GM21717 (cell line): ENCODE measurements at regions not wholly inside any gene's neighbourhood (a gene's known extent, or its start where the extent isn't known, plus 50 kb on each side); places are given as distances from the start of the nearest gene placed in this dataset.
A peak's percentile ranks its signal among the peaks of the same experiment; 100 is the strongest.

Source experiments
- ATAC-seq: cut with Tn5 transposase; IDR thresholded peaks from one replicate; pipeline ENCODE4 v1.9.1; 2021; ENCODE audit warnings: mild to moderate bottlenecking, moderate library complexity; ENCODE audit not compliant: unreplicated experiment

GRCh38 chr3:124562769-124563168 is 167.5 kb upstream of the UMPS start:
- no peak for ATAC-seq

DNA sequence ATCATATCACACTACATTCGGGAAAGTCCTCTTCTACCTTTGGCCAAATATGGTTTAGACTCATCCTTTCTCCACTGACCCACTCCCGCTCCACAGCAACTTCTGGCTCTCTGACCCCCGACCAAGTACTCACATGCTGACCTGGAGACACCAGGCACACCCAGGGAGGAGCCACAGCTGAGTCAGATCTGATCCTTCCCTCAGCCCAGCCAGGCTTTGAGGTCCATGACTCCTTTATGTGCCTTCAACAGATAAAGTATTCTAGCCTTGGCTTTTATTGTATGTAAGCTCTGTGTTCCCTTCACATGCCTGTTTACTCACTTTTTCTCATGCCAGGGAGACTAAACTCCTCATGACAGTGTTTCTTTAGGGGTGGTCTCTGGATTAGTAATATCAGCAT is 166.9 kb upstream of the UMPS start:
- no peak for ATAC-seq

- ATAC-seq = no peak
Observed at GRCh38 chr3:124565013-124565412, 165.2 kb upstream of the UMPS start.

DNA sequence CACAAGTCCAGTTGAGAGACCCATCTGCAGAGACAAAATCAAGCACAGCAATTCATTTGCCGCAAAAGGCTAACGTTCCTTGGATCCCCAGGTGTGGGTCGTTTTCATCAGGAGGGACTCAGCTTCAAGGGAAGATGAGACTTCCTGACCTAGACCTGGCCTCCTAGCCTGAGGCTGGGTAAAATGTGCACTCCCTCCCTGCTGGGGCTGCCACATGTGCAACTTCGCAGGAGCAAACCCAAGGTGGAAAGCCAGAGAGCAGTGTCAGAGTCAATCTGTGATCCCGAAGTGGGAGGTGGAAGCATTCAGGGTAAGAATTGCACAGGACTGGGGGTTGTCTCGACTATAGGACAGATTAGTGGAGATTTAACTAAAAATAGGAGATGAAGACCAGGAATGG is 164.7 kb upstream of the UMPS start:
- ATAC-seq = no peak

DNA sequence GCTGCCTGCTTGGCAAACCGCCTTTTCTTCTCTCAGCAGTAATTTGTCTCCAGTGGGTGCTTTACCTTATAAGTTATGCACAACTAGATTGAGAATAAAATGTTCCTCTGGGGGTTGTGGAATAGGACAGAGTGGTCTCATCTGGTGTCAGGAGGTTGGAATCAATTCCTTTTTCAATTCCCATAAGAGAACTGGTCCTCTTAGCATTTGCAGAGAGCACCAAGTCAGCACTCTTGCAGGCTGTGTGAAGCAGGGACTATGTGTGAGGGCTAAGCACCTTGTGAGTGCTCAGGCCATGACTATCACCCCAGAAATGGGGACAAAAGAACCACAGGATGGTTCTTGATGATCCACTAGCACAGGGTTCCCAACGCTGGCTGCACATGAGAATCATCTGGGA is 163.6 kb upstream of the UMPS start:
- no peak for ATAC-seq

DNA sequence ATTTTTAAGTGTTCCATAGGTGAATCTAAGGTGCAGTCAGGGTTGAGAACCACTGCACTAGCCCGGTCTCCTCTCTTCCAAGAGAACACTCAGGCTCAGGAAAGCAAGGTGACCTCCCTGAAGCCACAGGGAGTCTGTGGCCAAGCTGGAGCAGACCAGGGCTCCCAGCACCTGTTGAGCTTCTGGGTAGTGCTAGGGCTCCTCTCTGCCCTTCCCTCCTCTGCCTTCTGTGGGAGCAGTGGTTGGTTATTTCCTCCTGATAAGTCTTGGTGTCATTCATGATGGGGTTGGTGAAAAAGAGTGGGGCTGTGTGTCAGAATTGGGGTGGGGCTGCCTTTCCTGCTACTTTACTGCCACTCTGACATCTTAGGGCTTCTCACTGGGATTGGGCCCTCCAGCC is 163.1 kb upstream of the UMPS start:
- ATAC-seq = no peak

GRCh38 chr3:124569761-124570160 is 160.5 kb upstream of the UMPS start:
- ATAC-seq = no peak

- no peak for ATAC-seq
Observed at GRCh38 chr3:124570232-124570631, 160.0 kb upstream of the UMPS start.

- ATAC-seq = no peak
Observed at GRCh38 chr3:124572851-124573405, 157.3 kb upstream of the UMPS start.

DNA sequence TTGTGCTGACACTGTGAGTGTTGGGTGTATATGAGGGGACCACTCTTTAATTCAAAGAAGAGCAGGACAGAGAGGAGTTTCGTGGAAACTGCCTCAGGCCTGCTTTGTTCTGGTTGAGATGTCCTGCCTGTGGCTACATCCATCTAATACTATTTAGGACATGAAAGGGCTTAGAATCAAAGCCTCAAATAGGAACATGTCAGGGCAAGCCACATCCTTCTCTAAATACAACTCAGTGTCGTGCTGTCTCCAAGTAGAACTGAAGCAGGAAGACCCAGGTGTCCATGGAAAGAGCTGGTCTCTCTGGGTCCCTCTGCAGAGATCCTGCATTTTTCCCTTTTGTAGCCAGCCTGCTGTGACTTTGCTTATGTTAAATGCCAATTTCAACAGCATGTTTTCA is 156.2 kb upstream of the UMPS start:
- ATAC-seq = no peak

DNA sequence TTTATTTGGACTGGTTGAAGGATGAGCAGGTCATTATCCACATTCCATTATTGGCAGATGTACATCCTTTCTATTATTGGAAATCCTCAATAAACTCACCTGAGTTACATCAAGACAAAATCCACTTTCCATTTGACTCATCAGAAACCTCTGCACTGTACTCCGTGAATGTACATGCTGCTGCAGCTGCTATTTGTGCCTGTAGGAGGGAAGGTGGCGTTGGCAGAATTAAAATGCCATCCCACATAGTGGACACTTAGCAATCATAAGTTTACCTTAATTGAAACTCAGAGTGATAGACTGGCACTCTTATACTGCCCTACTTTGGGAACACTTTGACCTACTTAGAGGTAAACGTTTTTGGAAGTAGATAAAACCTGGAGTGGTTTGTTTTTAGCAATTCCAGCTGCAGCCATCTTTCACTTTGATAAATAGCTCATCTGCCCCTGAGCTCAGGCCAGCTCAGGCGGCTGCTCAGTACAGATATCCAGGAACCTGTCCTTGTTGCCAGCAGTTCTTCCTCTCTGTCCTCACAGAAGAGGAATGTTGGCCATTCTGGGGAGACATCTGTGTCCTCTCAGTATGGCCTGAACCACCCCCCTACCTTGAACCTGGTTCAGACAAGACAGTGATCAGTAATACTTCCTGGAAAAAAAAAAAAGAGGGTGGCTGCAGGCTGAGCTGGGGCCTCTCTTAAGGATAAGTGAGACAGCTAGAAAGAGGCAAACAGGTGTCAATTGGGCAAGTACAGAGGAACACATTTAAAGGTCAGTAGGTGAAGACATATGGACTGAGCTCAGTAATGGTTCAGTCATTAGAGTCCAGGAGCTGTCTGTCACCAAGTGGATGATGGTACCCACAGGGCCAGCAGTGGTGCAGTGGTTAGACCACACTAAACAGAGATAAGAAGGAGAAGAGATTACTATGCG is 153.4 kb upstream of the UMPS start:
- no peak for ATAC-seq

DNA sequence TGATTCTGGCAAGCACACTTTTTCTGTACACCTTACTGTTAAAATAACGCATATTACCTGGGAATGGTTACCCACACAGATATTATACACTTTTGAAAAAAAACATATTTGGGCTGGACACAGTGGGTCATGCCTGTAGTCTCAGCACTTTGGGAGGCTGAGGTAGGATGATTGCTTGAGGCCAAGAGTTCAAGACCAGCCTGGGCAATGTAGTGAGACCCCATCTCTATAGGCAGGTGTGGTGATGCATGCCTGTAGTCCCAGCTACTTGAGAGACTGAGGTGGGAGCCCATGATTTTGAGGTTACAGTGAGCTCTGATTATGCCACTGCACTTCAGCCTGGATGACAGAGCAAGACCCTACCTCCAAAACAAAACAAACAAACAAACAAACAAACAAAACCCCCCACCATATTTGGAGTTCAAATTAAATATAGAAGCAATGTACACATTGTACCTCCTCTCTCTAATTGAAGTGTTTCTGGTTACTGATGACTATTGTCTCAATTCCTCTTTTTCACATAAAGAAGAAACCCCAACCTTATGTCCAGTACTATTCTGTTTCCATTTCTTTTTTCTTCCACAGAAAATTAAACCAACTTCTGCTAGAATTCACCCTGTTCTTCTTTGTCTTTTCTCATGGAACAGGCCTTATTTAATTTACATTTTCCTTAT is 152.6 kb upstream of the UMPS start:
- ATAC-seq = peak; percentile 49

DNA sequence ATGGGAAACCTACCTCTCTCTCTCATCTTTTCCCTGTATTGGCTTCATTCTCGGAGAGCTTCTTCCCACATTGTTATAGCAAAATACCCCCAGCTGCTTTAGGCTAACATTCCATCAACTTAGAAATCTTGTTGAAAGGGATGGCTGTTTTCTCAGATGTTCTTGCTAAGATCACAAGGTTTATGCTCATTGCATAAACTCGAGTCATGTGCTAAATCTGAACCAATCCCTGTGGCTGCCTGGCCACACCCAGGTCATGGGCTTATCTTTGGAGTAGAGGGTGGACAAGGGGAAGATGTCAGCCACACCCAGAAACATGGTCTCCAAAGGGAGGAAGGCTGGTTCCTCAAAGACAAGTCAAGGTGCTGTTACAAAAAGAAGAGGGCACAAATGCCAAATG is 150.6 kb upstream of the UMPS start:
- no peak for ATAC-seq

- no peak for ATAC-seq
Observed at GRCh38 chr3:124582196-124582595, 148.1 kb upstream of the UMPS start.

DNA sequence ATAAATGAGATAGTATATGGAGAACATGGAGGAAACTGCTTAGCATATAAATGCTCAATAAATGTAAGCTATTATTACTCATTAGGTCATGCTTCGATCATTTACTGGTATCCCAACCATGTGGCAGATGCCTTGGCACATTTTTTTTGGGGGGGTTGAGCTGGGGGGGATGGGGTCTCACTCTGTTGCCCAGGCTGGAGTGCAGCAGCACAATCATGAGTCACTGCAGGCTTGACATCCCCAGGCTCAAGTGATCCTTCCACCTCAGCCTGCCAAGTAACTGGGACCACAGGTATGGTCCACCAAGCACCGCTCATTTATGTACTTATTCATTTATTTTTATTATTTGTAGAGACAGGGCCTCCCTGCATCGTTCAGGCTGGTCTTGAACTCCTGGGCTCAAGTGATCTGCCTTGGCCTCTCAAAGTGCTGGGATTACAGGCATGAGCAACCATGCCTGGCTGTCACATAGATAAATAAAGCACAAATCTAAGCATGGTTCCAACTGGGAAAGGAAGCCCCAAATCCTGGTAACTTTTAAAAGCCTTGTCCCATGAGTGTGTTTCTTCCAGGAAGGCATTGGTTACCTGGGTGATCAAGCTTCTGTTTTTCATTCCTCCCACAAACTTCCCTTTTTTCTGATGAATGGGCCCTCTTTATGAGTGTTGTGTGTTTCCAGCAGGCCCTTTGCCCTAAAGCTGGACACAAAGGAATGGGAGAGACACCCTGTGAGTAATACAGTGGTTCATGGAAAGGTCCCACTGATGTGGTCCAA is 147.4 kb upstream of the UMPS start:
- ATAC-seq = no peak

GRCh38 chr3:124584245-124584551 is 146.1 kb upstream of the UMPS start:
- no peak for ATAC-seq

- no peak for ATAC-seq
Observed at GRCh38 chr3:124584552-124585391, 145.5 kb upstream of the UMPS start.

DNA sequence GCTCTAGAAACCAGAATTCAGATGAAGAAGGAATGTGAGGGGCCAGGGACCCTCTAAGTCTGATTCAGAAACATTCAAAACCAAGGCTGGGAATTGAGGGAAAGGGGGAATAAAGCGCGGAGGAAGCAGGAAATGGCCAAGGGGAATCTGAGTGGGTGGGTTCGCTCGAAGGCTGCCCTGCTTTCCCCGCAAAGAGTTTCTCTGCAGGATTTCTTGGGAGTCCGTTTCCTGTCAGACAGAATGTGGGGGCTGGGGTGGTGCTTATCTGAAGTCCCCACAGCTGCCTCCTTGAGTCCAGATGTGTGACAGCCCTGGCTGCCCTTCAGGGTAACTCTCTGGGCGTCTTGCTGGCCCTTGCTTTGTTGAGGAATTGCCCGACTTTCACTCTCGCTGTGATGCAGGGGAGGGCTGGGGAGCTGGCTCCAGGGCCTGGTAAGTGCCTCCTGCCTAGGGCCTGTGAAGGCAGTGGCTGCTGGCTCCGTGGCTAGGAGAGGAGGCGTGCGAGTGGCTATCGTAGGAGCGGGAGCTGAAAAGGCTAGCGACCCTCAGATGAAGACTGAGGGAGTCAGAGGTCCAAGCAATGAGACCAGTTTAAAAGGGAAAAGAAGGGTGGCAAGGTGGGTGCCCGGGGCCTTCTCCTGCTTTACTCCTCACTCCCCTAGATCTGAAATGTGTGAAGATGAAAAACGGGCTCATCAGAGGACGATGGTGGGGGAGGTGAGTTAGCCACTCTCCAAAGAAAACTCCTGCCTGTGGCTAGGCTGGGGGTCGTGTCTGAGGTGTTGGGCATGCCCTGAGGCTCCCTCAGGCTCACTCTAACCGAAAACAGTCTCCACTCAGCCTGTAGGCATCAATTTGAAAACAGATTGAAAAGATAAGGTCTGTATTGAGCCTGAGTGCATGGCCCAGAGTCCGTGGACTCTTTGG is 143.9 kb upstream of the UMPS start:
- ATAC-seq = no peak

- no peak for ATAC-seq
Observed at GRCh38 chr3:124587053-124587408, 143.2 kb upstream of the UMPS start.

DNA sequence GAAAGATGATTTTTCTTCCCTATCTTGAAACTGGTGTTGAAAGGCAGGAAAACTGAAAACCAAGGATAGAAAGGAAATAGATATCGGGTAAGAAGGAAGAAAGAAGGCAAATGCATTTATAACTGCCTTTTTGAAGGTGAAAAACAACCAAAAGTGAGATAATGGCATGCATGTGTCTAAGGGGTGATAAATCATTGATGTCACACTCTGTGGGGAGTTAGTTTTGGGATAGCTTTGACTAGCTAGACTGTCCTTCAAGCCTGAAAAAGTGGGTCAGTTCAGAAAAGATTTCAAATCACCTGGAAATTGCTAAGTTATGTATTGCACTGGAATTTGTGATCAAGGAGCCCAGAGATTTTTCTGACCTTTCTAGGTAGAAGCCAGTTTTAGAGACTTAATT is 142.2 kb upstream of the UMPS start:
- no peak for ATAC-seq
